ENCODE measurements at regions not wholly inside any gene's neighbourhood (a gene's known extent, or its start where the extent isn't known, plus 50 kb on each side); places are given as distances from the start of the nearest gene placed in this dataset.

- DNase-seq, result no peak
Observed at GRCh38 chr4:164428561-164428960, 325.4 kb upstream of the SMIM31 start.

DNA sequence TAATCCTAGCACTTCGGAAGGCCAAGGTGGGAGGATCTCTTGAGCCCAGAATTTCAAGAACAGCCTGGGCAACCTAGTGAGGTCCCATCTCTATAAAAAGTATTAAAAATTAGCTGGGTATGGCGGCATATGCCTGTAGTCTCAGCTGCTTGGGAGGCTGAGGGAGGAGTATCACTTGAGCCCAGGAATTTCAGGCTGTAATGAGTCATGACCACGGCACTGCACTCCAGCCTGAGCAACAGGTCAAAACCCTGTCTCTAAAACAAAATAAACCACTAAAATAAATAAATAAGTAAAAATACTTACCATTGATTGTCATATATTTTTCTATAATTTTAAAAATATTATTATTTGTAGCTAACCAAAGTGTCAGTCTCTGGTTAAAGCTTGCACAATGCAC is 315.6 kb upstream of the SMIM31 start:
- no peak for DNase-seq

- DNase-seq, result no peak
Observed at GRCh38 chr4:164439037-164439436, 314.9 kb upstream of the SMIM31 start.

DNA sequence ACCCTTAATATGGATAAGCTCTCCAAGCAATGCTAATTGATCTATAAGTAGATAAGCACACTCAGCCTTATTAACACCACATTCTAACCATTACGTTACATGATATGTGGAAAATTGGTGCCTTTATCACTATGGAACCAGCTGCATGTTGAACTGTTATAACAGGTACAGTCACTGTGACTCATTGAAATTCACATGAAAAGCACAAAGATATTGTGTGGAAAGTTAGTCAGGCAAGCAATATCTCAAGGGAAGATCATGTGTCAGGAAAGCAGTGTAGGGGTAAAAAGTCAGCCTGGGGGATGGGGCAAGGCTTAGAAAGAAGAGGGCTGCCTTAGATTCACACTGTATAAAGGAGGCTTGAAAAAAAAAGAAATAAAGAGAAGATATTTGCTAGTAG is 313.7 kb upstream of the SMIM31 start:
- DNase-seq, result no peak

GRCh38 chr4:164441109-164441508 is 312.8 kb upstream of the SMIM31 start:
- DNase-seq, result no peak

- DNase-seq, result no peak
Observed at GRCh38 chr4:164442180-164442579, 311.8 kb upstream of the SMIM31 start.

- no peak for DNase-seq
Observed at GRCh38 chr4:164446516-164446915, 307.4 kb upstream of the SMIM31 start.

- DNase-seq, result no peak
Observed at GRCh38 chr4:164461901-164462300, 292.0 kb upstream of the SMIM31 start.

DNA sequence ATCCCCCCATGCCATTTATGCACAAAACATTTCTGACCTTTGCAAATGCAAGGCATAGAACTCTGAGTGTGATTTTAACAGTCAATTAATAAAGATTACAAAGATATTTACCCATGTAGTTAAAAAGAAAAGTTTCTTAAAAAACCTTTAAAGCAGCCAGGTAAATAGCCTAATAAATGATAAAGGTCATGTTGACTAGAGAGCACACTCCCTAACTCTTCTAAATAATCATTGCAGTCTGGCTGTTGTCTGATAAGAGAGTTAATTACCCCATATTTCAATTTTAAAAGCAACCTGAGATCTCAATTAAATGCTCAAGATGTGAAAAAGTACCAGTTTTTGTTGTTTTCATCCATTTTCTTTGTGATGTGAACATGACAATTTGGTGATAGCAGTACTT is 291.5 kb upstream of the SMIM31 start:
- no peak for DNase-seq

DNA sequence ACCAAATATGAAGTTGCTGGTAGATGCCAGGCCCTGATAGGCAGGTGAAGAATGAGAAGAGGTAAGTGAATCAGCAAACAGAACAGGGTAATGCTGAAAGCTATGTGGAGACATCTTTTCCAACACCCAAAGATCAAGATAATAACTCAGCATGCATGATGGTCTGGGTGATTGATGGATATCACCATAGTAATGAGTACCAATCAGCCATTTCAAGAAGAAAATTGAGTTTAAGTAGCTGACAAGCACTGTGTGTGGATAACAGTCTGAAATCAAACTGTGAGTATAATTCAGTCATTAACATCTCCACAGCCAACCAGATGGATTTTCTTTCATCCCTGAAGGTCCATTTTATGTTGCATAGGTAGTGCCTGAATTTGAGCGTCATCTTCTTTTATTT is 289.6 kb upstream of the SMIM31 start:
- DNase-seq, result no peak

DNA sequence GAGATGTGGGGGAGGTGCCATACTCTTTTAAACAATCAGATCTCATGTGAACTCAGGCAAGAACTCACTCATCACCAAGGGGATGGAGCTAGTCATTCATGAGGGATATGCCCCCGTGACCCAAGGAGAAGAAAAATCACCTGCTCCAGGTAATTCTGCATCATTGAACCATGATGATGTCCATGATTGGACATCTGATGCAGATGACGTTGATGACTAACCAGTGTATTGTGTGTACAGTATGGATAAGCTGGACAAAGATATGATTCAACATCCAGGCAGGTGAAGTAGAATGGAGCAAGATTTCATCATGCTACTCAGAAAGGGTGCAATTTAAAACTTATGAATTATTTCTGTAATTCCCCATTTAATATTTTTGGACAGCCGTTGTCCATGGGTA is 286.4 kb upstream of the SMIM31 start:
- no peak for DNase-seq

GRCh38 chr4:164481306-164482091 is 272.4 kb upstream of the SMIM31 start:
- no peak for DNase-seq

- DNase-seq, result no peak
Observed at GRCh38 chr4:164482092-164482404, 271.9 kb upstream of the SMIM31 start.

DNA sequence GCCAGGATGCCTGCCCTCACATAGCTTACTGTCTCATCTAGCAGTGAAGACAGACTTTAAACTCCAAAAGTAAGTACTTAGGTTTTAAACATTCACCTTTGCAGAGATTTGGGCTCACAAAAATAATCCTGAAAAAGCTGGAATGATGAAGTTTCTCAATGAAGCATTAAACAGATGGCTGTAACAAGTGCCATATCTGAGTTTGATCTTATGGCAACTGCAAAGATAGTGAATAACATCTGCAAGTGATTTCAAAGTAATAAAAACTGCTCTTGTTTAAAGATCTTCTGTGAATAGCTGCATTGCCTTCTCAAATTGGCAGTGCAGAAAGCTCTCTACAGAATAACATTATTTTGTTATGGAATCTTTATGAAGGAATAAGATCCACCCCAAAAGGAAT is 271.2 kb upstream of the SMIM31 start:
- DNase-seq, result no peak

- no peak for DNase-seq
Observed at GRCh38 chr4:164483711-164484110, 270.2 kb upstream of the SMIM31 start.

GRCh38 chr4:164484551-164484950 is 269.4 kb upstream of the SMIM31 start:
- DNase-seq, result no peak

DNA sequence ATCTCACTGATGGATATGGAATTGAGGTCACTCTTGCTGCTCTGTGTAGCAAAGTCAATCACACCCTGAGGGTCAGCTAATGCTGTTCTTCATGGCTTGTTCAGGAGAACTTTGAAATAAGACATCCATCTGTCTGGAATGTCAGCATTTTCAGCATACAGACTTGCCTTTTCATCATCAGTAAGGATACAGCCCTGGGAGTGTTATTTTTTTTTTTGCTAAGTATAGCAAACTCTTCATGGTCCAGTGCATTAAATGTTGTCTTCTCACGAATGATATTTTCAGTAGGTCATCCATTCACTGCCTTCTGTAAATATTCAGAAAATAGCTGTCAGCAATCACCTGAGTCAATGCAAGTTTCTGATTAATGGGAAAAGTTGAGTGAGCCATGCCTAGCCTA is 268.8 kb upstream of the SMIM31 start:
- DNase-seq, result no peak

DNA sequence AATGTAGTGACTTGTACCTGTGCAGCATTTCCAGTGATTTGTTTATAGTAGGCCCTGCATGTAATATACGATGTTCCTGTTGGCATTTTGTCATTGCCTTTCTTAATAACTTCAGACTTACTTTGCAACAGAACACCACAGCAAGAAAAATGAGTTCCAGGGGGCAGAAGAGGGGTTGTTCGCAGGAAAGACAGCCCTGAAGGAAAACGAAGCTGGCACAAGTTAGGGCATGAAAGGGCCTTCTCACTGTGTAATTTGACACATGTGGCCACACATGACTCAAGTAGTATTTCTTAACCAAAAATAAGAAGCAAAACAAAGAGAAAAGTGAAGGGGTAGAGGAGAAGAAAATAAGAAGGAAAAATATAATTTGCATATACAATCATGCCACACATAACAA is 265.8 kb upstream of the SMIM31 start:
- no peak for DNase-seq

DNA sequence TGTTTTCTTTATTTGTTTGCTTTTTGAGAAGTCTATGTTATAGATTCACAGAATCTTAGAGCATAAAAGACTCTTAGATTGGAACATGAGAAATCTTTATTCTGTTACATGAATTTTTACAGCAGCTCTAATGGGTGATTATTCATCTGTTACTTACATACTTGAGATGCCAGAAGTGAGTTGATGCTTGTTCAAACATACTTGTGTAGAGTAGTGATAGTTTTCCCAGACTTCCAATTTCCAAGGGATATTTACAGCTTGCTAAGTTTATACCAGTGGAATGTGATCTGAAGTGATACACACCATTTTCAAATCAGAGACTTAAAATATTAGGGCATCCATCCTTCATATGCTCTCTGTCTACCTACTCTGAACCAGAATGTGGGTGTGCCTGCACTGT is 252.9 kb upstream of the SMIM31 start:
- no peak for DNase-seq

- DNase-seq, result no peak
Observed at GRCh38 chr4:164503874-164504273, 250.1 kb upstream of the SMIM31 start.

GRCh38 chr4:164508097-164508496 is 245.8 kb upstream of the SMIM31 start:
- no peak for DNase-seq

DNA sequence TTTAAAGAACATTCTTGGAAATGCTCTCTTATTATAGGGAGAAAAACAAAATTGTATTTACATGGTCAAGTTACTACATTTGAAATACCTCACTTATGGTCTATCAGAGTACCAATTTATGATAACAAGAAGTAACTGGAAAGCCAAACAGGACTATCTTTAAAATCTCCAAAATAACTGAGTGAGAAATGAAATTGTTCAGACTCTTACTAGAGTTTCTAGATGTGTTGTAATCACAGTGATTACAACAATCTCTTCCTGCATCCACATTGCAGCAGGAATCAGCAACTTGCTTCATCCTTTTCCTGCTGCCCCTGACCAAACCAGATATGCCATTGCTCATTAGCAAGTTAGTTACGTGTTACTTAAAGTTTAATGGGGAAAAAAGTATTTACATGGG is 245.2 kb upstream of the SMIM31 start:
- no peak for DNase-seq

DNA sequence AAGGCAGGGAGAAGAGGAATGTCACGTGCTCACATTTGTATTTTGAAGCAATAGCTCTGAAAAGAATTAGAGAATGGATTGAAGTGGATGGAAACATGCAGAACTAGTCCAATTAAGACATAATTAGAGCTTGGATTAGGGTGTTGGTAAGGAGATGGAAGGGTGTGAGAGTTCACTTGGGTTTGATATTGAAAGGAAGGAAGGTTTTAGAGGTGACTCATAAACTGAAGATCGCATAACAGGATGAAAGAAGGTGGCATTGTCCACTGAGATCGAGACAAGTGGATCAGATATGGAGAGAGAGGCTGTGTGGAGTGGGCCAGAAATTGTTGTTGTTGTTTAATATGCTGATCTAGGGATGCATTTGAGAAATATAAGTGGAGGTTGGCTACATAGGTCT is 244.0 kb upstream of the SMIM31 start:
- DNase-seq, result no peak

DNA sequence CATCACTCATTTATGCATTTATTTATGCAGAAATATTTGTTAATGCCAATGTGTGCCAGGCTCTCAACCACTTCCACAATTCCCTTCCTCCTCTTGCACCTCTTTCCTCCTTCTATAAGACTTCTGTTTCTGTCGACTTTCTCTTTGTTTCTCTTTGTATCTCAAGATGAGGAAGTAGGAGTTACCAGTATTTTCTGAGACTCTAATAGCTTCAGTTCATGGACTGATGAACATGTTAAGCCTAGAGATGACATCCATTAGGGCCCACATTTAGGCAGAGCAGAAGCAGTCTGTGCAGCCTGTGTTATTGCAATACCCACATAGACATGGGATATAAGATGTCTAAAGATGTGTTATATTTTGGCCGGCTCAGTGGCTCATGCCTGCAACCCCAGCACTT is 241.8 kb upstream of the SMIM31 start:
- DNase-seq, result peak; percentile 2

GRCh38 chr4:164514765-164515164 is 239.2 kb upstream of the SMIM31 start:
- no peak for DNase-seq

DNA sequence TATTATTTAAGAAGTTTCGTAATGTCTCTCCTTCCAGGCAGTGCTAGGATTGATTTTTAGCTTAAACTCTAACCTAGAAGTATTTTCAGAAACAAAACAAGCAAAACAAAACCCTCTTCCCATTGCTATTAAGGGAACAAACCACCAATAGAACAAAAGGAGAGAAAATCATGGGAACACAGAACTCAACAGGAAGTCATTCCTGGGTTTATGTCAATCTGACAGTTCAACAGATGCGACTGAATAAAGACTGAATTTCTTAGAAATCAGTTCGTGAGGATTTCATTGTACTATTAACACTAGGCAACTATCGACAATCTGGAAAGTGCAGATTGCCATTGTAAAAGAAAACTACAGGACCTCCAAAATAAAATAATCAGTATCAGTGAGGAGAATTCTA is 229.1 kb upstream of the SMIM31 start:
- DNase-seq, result no peak
